Activated naive CD4-positive, alpha-beta T cell treated with anti-CD3 and anti-CD28 coated beads, Interleukin-2, amount 50 U/mL, for 72 hours (primary cell): ENCODE measurements at regions not wholly inside any gene's neighbourhood (a gene's known extent, or its start where the extent isn't known, plus 50 kb on each side); places are given as distances from the start of the nearest gene placed in this dataset.

Source experiments
- ATAC-seq, 2 donors: fragments of 150-1000 bp; cut with Tn5 transposase; 2 replicates each; pipeline ENCODE4 v1.10.0; 2021; ENCODE audit warnings: mild to moderate bottlenecking in 2 of 2, moderate library complexity in 2 of 2
- DNase-seq, 2 donors: peaks; one replicate each; pipeline ENCODE4 v3.0.0; 2021 to 2022; ENCODE audit warnings: low spot score in 2 of 2
- H3K27ac Mint-ChIP-seq, 2 donors: one replicate each; pipeline ENCODE4 v1.8.0; 2022; ENCODE audit warnings: mild to moderate bottlenecking in 2 of 2, mixed read lengths in 2 of 2
- H3K36me3 Mint-ChIP-seq, 2 donors: one replicate each; pipeline ENCODE4 v1.8.0; 2022; ENCODE audit warnings: mixed read lengths in 2 of 2
- H3K9me3 Mint-ChIP-seq, 2 donors: one replicate each; pipeline ENCODE4 v1.8.0; 2022; ENCODE audit warnings: mixed read lengths in 2 of 2

DNA sequence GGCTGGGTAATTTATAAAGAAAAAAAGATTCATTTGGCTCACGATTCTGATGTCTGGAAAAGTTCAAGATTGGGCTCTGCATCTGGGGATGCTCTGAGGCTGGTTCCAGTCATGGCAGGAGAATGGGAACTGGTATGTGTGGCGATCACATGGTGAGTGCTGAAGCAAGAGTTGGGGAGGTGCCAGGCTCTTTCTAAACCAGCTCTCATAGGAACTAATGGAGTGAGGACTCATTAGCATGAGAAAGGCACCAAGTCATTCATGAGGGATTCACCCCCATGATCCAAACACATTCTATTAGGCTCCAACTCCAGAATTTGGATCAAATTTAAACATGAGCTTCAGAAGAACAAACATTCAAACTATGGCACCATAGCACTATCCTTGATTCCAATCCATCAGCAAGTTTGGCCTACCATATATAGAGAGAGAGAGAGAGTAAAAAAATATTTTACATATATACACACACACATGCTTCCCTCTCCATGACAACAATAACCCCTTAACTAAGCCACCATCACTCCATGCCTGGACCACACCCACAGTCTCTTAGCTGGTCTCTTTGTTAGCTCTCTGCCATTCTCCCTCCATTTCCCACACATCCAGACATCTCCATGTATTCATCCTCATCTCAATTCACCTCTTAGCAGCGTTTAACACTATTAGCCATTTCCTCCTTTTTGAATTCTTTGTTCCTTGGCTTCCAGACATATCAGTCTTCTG is 57.9 kb downstream of the NPY start:
- Mint-ChIP-seq H3K9me3 (no peaks in the 10 kb centered on the region), H3K27ac (no peak overlapping the region), H3K36me3 (no peaks in the 10 kb centered on the region)
- no peak for DNase-seq
- no peak for ATAC-seq

GRCh38 chr7:24343614-24344013 is 59.6 kb downstream of the NPY start:
- DNase-seq (no peak), ATAC-seq (no peak)
- no peaks in the 10 kb centered on the region for H3K36me3 Mint-ChIP-seq
- H3K9me3 Mint-ChIP-seq: no peaks in the 10 kb centered on the region
- no peak overlapping the region for H3K27ac Mint-ChIP-seq

GRCh38 chr7:24346129-24346528 is 62.1 kb downstream of the NPY start:
- ATAC-seq: no peak
- H3K36me3 Mint-ChIP-seq: no peaks in the 10 kb centered on the region

GRCh38 chr7:24346716-24347115 is 62.7 kb downstream of the NPY start:
- no peak for ATAC-seq
- Mint-ChIP-seq H3K27ac (no peak overlapping the region), H3K9me3 (no peaks in the 10 kb centered on the region), H3K36me3 (no peaks in the 10 kb centered on the region)
- no peak for DNase-seq

More at GRCh38 chr7:24346129-24346528, 62.1 kb downstream of the NPY start:
- DNase-seq: no peak
- Mint-ChIP-seq H3K9me3 (no peaks in the 10 kb centered on the region), H3K27ac (no peak overlapping the region)

GRCh38 chr7:24349339-24349738 is 65.3 kb downstream of the NPY start:
- no peak for ATAC-seq
- DNase-seq: no peak
- Mint-ChIP-seq H3K27ac (no peak overlapping the region), H3K36me3 (peaks cover 4 to 5% of the 10 kb centered on the region in 2 donors), H3K9me3 (peaks cover 5 to 6% of the 10 kb centered on the region in 2 donors)

- Mint-ChIP-seq H3K27ac (peak overlapping the region in 1 of 2 donors; percentile 3), H3K9me3 (peaks cover 5 to 6% of the 10 kb centered on the region in 2 donors), H3K36me3 (peaks cover 4 to 14% of the 10 kb centered on the region in 2 donors)
- DNase-seq (no peak), ATAC-seq (no peak)
Observed at GRCh38 chr7:24354456-24354855, 70.5 kb downstream of the NPY start.

DNA sequence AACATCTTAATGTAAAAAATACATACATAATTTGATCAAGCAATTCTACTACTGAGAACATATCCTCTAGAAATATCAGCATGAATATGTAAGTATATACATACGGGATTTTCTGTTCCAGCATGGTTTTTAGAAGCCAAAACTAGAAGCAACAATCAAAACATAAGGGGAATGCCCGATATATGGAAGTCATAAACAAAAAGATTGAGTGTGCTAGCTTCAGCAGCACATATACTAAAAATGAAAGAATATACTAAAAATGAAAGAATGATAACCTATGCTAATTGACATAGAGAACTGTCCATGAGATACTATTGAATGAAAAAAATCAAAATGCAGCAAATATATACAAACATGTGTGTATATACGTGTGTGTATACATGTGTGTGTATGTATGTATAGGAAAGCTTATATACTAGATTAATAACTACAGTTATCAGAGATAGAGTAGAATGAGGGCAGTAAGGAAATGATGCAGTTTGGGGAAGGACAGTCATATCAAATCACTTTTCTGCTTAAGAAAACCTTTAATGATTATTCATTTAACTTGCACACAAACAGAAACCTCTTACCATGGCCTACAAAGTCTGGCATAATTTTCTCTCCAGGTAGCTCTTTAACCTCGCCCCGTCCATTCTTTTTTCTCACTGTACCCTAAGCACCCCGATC is 72.9 kb downstream of the NPY start:
- H3K9me3 Mint-ChIP-seq: peaks cover 5 to 6% of the 10 kb centered on the region in 2 donors
- ATAC-seq (peak in 1 of 2 donors; percentile 93), DNase-seq (no peak)
- no peak overlapping the region for H3K27ac Mint-ChIP-seq
- peaks cover 4 to 14% of the 10 kb centered on the region in 2 donors for H3K36me3 Mint-ChIP-seq

GRCh38 chr7:24361001-24361400 is 77.0 kb downstream of the NPY start:
- DNase-seq: no peak
- Mint-ChIP-seq H3K36me3 (no peaks in the 10 kb centered on the region), H3K27ac (no peak overlapping the region), H3K9me3 (no peaks in the 10 kb centered on the region)
- no peak for ATAC-seq

- no peak for ATAC-seq
- DNase-seq: no peak
- Mint-ChIP-seq H3K9me3 (no peaks in the 10 kb centered on the region), H3K27ac (no peak overlapping the region), H3K36me3 (no peaks in the 10 kb centered on the region)
Observed at GRCh38 chr7:24365606-24366005, 81.6 kb downstream of the NPY start.

DNA sequence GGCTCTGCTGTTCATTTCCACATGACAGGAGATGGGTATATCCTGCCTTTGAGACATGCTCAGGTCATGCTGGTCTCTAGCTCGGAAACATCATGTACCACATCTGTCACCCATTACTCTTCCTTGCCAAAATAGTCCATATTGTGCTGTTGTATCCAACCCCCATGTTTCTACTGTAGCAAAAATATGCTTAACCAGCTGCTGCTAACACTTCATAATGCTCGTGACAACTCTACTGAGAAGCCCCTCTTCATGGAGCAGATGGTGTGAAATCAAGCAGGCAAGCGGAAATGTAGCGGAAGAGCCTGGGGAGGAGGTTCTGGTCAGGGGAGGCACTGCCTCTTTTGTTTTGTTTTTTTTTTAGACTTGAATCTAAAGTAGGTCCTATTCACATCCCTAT is 82.9 kb downstream of the NPY start:
- Mint-ChIP-seq H3K27ac (no peak overlapping the region), H3K9me3 (no peaks in the 10 kb centered on the region)

DNA sequence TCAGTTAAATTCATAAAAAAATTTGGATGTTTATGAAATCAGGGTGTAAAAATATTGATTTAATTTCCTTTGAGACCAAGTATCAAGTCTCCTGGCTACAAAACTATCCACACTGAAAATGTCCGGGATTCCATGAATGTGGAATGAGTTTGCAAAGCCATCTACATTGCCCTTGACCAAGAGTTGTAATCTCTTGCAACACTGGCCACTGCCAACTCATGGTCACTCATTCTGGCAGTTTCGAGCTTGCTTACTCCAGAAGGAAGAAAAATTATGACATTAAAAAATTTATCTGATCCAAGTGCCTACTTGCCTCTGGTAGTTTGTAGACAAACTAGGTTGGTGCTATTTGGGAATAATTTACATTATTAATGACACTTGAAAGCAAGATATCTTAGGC is 84.2 kb downstream of the NPY start:
- H3K27ac Mint-ChIP-seq: no peak overlapping the region
- H3K36me3 Mint-ChIP-seq: no peaks in the 10 kb centered on the region
- no peak for ATAC-seq
- no peak for DNase-seq
- no peaks in the 10 kb centered on the region for H3K9me3 Mint-ChIP-seq

More for the DNA sequence above, 82.9 kb downstream of the NPY start:
- no peaks in the 10 kb centered on the region for H3K36me3 Mint-ChIP-seq
- DNase-seq (no peak), ATAC-seq (no peak)

DNA sequence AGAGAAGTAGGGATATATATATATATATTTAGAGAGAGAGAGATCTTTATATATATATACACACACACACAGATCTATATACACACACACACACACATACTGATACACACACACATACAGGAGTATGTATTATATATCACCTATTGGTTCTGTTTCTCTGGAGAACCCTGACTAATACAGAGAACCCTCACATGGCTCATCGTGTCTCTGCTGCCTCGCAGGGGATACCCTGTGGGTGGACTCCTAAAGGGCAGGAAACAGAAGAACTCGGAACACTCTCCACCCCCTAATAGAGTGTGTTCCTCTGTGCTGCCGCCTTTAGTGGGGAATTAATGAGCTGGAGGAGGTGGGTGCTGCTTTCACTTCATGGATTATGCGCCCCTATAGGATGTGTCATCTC is 86.6 kb downstream of the NPY start:
- H3K9me3 Mint-ChIP-seq: no peaks in the 10 kb centered on the region
- H3K36me3 Mint-ChIP-seq: no peaks in the 10 kb centered on the region
- H3K27ac Mint-ChIP-seq: no peak overlapping the region
- ATAC-seq: peak in 1 of 2 donors; percentile 34
- DNase-seq: no peak

GRCh38 chr7:24372961-24373955 is 89.3 kb downstream of the NPY start:
- H3K9me3 Mint-ChIP-seq: no peaks in the 10 kb centered on the region

GRCh38 chr7:24378871-24379616 is 95.1 kb downstream of the NPY start:
- DNase-seq (no peak), ATAC-seq (no peak)
- Mint-ChIP-seq H3K9me3 (no peaks in the 10 kb centered on the region), H3K27ac (no peak overlapping the region), H3K36me3 (no peaks in the 10 kb centered on the region)

More at GRCh38 chr7:24372961-24373955, 89.3 kb downstream of the NPY start:
- no peak for DNase-seq
- no peak for ATAC-seq
- H3K27ac Mint-ChIP-seq: no peak overlapping the region
- H3K36me3 Mint-ChIP-seq: no peaks in the 10 kb centered on the region

DNA sequence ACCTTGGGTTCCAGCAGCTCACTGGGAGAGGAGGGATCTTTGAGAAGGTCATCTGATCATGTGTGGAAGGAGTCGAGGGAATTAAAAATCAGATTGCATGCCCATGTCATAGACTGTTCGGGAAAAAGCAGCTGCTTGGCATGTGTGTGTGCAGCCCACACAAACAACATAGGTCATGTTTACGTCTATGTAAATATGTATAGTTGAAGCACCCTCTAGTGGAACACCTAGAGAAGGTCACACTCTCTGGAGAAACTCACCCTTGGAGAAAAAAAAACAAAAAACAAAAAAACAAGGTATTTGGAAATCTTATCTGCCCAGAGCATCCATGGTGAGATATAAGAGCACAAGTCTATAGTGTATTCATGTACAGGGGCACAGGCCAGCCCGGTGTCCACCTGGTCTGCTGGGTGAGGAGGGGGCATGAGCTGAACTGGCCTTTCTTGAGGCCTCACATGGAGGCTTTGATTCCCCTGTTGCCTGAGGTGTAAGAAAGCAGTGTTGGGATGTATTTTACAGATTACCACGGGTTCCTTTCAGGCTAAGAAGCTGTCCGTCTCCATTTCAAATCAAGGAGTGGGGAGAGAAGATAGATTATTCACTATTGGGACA is 98.0 kb downstream of the NPY start:
- H3K27ac Mint-ChIP-seq: no peak overlapping the region
- H3K9me3 Mint-ChIP-seq: no peaks in the 10 kb centered on the region
- no peaks in the 10 kb centered on the region for H3K36me3 Mint-ChIP-seq
- DNase-seq (no peak), ATAC-seq (peak in 1 of 2 donors; percentile 59)

GRCh38 chr7:24383055-24383454 is 99.1 kb downstream of the NPY start:
- Mint-ChIP-seq H3K27ac (no peak overlapping the region), H3K36me3 (no peaks in the 10 kb centered on the region), H3K9me3 (no peaks in the 10 kb centered on the region)
- DNase-seq (no peak), ATAC-seq (no peak)
